Inferior parietal cortex (tissue), 1 donor: ENCODE measurements at regions not wholly inside any gene's neighbourhood (a gene's known extent, or its start where the extent isn't known, plus 50 kb on each side); places are given as distances from the start of the nearest gene placed in this dataset.
"Not testable (repeated sequence)": the region's sequence is repeated elsewhere in the genome, so short reads cannot be mapped to it uniquely, and the experiment has no call there.

Experiments used
- DNase-seq: peaks from one replicate; pipeline ENCODE4 v3.0.0-alpha.2; 2016; ENCODE audit errors: extremely low spot score

GRCh38 chr2:52017646-52018235 lies 985.8 kb upstream of the NRXN1 start:
- DNase-seq, result no peak

DNA sequence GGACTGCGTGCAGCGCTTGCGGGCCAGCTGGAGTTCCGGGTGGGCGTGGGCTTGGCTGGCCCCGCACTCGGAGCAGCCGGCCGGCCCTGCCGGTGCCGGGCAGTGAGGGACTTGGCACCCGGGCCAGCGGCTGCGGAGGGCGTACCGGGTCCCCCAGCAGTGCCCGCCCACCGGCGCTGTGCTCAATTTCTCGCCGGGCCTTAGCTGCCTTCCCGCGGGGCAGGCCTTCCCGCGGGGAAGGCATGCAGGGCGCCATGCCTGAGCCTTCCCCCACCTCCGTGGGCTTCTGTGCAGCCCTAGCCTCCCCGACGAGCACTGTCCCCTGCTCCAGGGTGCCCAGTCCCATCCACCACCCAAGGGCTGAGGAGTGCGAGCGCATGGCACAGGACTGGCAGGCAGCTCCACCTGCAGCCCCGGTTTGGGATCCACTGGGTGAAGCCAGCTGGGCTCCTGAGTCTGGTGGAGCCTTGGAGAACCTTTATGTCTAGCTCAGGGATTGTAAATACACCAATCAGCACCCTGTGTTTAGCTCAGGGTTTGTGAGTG lies 975.0 kb upstream of the NRXN1 start:
- DNase-seq, result not testable (repeated sequence)

DNA sequence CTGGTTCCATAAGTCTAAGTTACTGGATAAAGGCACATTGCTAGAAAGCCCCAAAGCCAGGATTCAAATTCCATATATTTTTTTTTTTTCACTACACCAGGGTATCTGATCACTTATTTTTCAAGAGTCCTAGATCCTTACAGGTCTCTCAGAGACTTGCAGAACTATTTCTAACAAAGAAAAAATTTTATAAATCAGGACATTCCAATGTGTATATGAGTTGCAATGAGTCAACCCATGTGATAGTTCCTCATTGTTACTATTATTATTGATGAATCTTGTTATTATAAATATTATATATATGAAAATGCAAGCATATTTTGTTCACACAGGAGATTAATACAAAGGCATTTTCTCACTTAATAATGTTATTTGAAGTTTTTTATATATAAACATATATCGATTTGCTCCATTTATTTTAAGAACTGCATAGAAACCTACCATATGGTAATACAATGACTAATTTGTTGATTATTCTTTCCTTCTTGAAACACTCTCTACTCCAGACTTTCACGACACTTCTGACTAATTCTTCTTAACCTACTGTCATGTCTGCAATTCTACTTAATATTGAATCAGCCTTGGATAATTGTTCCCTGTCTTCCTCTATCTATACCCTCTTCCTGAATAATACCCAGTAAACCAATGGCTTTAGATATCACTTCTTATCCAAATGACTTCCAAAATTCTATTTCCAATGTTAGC lies 968.4 kb upstream of the NRXN1 start:
- DNase-seq, result no peak

DNA sequence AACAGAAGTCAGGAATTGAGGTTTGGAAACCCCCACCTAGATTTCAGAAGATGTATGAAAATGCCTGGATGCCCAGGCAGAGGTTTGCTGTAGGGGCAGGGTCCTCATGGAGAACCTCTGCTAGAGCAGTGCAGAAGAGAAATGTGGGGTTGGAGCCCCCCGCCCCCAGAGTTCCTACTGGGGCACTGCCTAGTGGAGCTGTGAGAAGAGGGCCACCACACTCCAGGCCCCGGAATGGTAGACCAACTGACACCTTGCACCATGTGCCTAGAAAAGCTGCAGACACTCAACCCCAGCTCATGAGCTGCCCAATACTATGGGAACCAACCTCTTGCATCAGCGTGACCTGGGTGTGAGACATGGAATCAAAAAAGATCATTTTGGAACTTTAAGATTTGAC lies 967.0 kb upstream of the NRXN1 start:
- DNase-seq, result no peak

DNA sequence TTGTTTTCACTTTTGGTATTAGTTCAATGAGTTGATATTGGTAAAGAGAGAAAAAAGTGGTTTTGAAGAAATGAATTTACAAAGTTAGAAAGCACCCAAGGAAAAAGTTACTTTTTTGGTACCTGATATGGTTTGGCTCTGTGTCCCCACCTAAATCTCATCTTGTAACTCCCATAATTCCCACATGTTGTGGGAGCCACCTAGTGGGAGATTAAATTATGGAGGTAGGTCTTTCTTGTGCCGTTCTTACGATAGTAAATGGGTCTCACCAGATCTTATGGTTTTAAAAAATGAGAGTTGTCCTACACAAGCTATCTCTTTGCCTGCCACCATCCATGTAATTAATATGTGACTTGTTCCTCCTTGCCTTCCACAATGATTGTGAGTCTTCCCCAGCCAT lies 965.6 kb upstream of the NRXN1 start:
- no peak for DNase-seq

DNA sequence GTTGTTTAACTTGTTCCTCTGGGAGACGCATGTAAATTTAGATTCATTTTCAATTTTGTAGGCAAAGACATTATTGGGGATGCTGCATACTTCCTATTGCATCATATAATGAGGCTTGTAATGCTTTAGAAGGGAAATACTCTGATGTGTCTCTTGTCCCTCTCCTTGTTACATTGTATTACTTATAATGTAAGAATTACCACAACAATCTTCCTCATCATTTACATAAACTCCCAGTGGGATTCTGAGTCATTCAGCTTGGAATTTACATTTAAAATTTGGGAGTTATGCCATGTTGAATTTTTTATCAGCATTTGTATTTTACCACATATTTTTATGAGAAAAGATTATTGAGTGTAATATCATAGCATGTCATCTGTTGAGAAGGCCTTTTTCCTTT lies 963.4 kb upstream of the NRXN1 start:
- no peak for DNase-seq

DNA sequence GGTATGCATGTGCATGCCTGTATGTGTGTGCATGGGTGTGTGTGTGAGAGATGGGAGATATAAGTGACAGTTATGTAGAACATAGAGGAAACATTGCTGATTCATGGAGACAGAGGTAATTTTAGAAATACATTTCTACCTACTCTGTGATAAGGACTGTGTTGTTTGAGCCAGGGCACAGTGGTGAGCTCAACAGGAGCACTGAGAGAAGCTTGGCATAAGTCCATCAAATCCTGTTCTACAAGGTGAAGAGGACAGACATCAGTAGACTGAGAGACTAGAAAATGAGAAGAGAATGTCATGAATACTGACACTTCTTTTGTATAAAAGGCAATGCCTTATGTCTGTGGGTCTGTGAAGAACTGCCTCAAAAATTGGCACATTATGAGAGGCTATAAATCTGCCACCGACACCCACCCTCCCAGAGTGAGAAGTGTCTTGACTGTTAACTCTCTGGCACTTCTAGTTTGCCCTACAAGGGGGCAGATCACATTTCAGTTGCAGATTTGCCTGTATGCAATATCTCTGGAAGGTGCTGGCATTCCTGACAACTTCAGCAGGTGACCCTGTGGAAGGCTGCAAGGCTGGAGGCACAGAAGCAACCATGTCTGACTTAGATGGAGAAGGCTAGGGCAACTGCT lies 962.3 kb upstream of the NRXN1 start:
- DNase-seq, result no peak

GRCh38 chr2:51990684-51991083 lies 958.8 kb upstream of the NRXN1 start:
- no peak for DNase-seq

DNA sequence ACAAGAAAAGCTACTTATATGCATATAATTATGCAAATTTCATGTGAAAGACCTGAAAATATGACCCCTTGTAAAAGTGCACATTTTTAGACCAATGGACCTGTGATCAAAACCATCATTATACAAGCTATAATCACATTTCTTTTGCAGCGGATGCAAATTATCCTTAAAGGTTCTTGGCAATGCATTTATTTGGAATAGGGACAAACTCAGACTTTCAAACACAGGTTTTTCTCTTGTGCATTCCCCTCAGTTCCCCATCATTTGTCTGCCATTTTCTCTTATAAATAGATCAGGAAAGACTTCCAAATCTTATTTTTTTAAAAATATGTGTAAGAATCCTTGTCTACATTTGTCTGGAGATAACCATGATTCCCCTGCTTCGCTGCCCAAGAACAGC lies 954.2 kb upstream of the NRXN1 start:
- DNase-seq, result no peak

- DNase-seq, result peak; percentile 17
These were observed 949.9 kb upstream of the NRXN1 start for GRCh38 chr2:51981783-51982182.

- DNase-seq, result no peak
These were observed 944.7 kb upstream of the NRXN1 start for GRCh38 chr2:51976623-51977022.

DNA sequence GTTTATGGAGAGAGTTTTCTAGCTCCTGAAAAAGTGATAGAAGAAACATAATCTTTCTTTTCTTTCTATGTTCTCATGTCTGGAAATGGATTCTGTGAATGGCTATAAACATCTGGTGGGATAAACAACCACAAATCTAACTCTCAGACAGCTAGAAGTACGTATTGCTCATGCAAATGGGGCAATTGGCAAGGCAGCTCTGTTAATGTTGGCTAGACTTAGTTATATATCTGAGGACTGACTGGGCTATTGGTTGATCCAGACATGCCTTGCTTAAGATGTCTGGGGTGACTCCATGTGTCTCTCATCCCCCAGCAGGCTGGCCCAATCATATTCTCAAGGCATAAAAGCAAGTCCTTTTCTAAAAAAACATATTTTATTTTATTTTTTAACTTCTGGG lies 939.2 kb upstream of the NRXN1 start:
- DNase-seq, result no peak

DNA sequence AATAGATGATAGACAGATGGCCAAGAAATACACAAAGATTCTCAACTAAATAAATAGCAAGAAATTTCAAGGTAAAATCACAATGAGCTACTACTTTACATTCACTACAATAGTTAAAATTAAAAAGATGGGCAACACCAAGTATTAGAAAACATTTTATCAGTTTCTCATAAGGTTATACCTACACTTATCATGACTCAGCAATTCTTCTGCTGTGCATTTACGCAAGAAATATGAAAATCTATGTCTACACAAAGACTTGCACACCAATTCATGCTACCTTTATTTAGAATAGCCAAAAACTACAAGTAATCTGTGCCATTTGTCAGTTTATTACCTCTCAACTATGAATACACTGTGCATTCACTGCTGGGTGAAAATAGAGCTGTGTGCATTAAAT lies 937.4 kb upstream of the NRXN1 start:
- DNase-seq, result no peak

DNA sequence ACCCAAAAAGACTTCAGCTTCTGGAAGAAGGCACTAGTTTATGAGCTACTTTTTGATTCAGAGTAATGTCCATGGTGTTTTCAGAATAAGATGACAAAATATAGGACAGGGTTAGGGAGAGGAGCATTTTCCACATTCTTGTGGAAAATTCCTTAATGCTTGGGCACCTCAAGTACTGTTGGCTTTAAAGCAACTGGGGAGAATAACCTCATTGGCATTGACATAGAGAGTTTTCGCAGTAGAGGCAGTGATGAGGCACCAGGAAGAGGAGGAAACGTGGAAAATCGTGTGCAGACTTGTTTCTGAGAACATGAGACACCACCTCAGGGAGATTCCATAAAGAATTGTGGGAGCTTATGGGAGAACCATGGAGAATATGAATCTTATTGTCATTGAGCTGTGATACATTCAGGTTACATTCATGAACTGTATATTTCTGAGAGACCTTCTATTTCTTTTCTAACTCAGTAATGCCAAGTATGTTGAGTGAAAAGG lies 929.0 kb upstream of the NRXN1 start:
- DNase-seq, result no peak

DNA sequence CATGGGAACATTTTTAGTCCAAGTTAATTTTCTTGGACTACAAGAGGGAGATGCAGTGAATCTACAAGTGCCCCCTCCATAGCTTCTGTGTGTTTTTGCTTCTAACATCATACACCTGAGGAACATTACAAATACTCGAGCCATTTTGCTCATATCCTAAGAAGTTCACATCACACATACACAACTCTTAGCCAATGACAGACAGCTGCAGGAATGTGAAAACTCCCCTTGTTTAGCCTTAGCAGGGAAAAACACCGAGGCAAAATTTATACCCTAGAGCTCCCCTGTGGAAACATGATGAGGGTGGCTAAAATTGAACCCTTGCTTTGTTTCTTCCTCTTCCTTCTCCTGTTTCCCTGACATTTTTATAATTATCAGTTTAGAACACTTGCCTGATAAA lies 928.3 kb upstream of the NRXN1 start:
- DNase-seq, result no peak

- no peak for DNase-seq
These were observed 927.8 kb upstream of the NRXN1 start for GRCh38 chr2:51959696-51960095.

DNA sequence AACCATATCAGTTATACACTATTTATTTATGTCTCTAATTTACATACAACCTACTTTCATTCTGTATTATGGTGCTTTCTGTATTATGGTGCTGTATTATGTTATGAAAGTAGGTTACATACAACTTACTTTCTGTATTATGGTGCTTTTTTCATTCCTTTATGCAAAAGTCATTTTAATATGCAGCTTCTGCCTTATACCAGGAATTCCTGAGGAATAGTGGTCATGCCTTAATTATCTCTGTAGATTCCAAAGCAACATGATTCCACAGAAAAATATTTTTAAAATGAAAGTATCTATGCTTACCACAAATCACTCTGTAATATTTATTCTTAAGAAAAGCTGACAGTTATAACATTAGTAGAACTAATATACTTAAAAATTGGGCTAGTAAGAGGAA lies 922.0 kb upstream of the NRXN1 start:
- no peak for DNase-seq

GRCh38 chr2:51921076-51921475 lies 889.1 kb upstream of the NRXN1 start:
- DNase-seq, result no peak

- no peak for DNase-seq
These were observed 888.6 kb upstream of the NRXN1 start for GRCh38 chr2:51920509-51920908.

DNA sequence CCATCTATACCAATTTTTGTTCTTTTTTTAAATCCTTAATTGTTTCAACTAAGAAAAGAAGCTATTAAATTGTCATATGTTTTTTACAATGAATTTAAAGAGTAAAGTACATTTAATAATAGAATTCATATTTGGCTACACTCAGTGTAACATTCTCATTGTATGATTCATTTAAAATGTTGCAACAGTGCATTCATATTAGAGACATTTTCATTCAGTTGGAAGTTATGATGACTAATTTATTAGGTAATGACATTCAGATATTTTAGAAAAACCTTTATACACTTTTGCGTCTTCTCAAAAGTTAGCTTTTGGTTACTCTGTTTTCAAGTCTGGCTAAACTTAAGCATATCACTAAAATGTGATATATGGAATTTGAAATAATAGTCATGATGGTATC lies 887.5 kb upstream of the NRXN1 start:
- DNase-seq, result no peak

GRCh38 chr2:51918113-51918512 lies 886.2 kb upstream of the NRXN1 start:
- no peak for DNase-seq

DNA sequence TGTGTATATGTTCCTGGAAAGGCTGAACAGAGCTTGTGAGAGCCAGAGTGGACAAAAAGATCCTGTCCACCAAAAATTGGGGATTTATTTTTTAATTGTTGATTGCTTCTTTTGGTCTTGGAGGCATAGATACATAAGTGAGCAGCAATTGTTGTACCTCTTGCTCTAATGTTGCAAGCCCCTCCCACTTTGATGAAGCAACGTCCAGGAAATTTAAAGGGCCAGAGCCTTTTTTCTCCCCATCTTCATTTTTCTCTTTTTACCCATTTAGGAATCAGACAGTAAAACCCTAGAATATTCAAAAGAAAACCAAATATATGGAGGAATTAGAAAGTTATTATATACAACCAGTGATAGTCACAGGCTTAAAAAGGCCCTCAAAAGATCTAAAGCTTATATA lies 871.8 kb upstream of the NRXN1 start:
- DNase-seq, result no peak

DNA sequence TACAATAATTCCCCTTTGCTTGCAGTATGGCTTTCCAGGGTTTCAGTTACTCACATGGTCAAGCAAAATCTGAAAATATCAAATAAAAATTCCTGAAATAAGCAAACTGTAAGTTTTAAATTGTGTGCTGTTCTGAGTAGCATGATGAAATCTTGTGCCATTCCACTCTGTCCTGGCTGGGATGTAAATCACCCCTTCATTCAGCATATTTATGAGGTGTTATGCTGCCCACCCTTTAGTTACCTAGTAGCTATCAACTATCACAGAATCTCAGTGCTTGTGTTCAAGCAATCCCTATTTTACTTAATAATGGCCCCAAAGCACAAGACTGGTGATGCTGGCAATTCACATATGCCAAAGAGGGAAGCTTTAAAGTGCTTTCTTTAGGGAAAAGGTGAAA lies 867.7 kb upstream of the NRXN1 start:
- no peak for DNase-seq
